H1 (cell line): ENCODE measurements at regions not wholly inside any gene's neighbourhood (a gene's known extent, or its start where the extent isn't known, plus 50 kb on each side); places are given as distances from the start of the nearest gene placed in this dataset.

ENCODE experiments used
- CTCF ChIA-PET: fragments of 300-600 bp; sonication (Branson Sonifier 250); formaldehyde crosslinking; loops from one replicate; lab custom pipeline; 2021; ENCODE audit not compliant: partially characterized antibody; lab: Charles Lee
- POLR2A ChIA-PET: fragments of 300-600 bp; sonication (Branson Sonifier 250); formaldehyde crosslinking; loops from one replicate; lab custom pipeline; 2021; ENCODE audit warnings: inconsistent platforms; ENCODE audit not compliant: partially characterized antibody; lab: Charles Lee
- DNase-seq, 2 experiments: peaks; one replicate each; pipeline versions ENCODE4 v3.0.0 to v3.0.0-alpha.2; 2010 to 2022; ENCODE audit warnings: low spot score in 2 of 2, low read depth in 1 of 2, mixed read lengths in 1 of 2
- FAIRE-seq: peaks from 2 replicates; lab custom pipeline; 2011; peaks lifted over from hg19 to GRCh38; lab: Jason Lieb, UNC
- H2AFZ ChIP-seq: 2 replicates; pipeline ENCODE4 v1.8.1; 2012; ENCODE audit warnings: low read length, inconsistent platforms
- H2AK5ac ChIP-seq: 2 replicates; pipeline ENCODE4 v1.6.1; 2013; ENCODE audit warnings: low read depth, low read length
- H2BK120ac ChIP-seq: replicated peaks from 2 replicates; pipeline ENCODE3; 2013; ENCODE audit warnings: low read depth, low read length, inconsistent platforms
- H2BK12ac ChIP-seq: 2 replicates; pipeline ENCODE4 v1.6.1; 2013; ENCODE audit warnings: low read depth, low read length
- H2BK15ac ChIP-seq: 2 replicates; pipeline ENCODE4 v1.6.1; 2013; ENCODE audit warnings: low read length
- H2BK20ac ChIP-seq: 2 replicates; pipeline ENCODE4 v1.6.1; 2013; ENCODE audit warnings: low read length
- H2BK5ac ChIP-seq: 2 replicates; pipeline ENCODE4 v1.6.1; 2013; ENCODE audit warnings: low read depth, low read length
- H3K14ac ChIP-seq: 2 replicates; pipeline ENCODE4 v1.6.1; 2013; ENCODE audit warnings: inconsistent platforms; ENCODE audit not compliant: insufficient read length
- H3K18ac ChIP-seq: 2 replicates; pipeline ENCODE4 v1.6.1; 2013; ENCODE audit warnings: low read length; ENCODE audit errors: extremely low read depth
- H3K23ac ChIP-seq: 2 replicates; pipeline ENCODE4 v1.6.1; 2013; ENCODE audit warnings: inconsistent platforms; ENCODE audit not compliant: insufficient read length
- H3K23me2 ChIP-seq: 2 replicates; pipeline ENCODE4 v1.6.1; 2013; ENCODE audit warnings: low read depth, low read length
- H3K27ac ChIP-seq: 2 replicates; pipeline ENCODE4 v1.6.1; 2011; ENCODE audit warnings: low read depth, low read length, inconsistent platforms
- H3K27me3 ChIP-seq, 4 experiments: replicated peaks in 1 of 4; 1 replicate in 1 of 4; 2 replicates in 3 of 4; pipeline versions ENCODE4 v1.6.1 to v1.8.1; 2011 to 2013; ENCODE audit warnings: low read length in 3 of 4, mild to moderate bottlenecking in 3 of 4, inconsistent platforms in 2 of 4, mixed read lengths in 2 of 4, moderate library complexity in 1 of 4; ENCODE audit not compliant: control insufficient read depth in 3 of 4, insufficient read depth in 3 of 4; ENCODE audit errors: extremely low read depth in 1 of 4
- H3K36me3 ChIP-seq, 4 experiments: 2 replicates each; pipeline versions ENCODE4 v1.6.1 to v1.8.1; 2011 to 2013; ENCODE audit warnings: mild to moderate bottlenecking in 4 of 4, low read length in 3 of 4, moderate library complexity in 2 of 4, control low read depth in 1 of 4, inconsistent platforms in 1 of 4; ENCODE audit not compliant: insufficient read depth in 4 of 4, control insufficient read depth in 2 of 4
- H3K4ac ChIP-seq: replicated peaks from 2 replicates; pipeline ENCODE3; 2013; ENCODE audit warnings: low read length, low read depth, mixed read lengths, inconsistent platforms; ENCODE audit not compliant: insufficient read length
- H3K4me1 ChIP-seq, 4 experiments: replicated peaks in 1 of 4; 1 replicate in 1 of 4; 2 replicates in 3 of 4; pipeline versions ENCODE4 v1.6.1 to v1.8.1; 2011 to 2013; ENCODE audit warnings: low read length in 3 of 4, inconsistent platforms in 2 of 4, mixed read lengths in 1 of 4; ENCODE audit not compliant: insufficient read depth in 4 of 4, control insufficient read depth in 3 of 4
- H3K4me2 ChIP-seq, 2 experiments: 2 replicates each; pipeline versions ENCODE4 v1.6.1 to v1.8.1; 2011 to 2013; ENCODE audit warnings: low read depth in 2 of 2, low read length in 2 of 2, control low read depth in 1 of 2, inconsistent platforms in 1 of 2, mild to moderate bottlenecking in 1 of 2; ENCODE audit not compliant: insufficient read depth in 1 of 2
- H3K4me3 ChIP-seq, 4 experiments: fragments of 200-600, 300-600 bp in 1 of 4; sonication (generic), shearing (Covaris generic), sonication (Bioruptor Twin) in 1 of 4; 2 replicates each; pipeline versions ENCODE4 v1.5.1 to v1.8.1; 2011 to 2016; ENCODE audit warnings: low read length in 4 of 4, low read depth in 3 of 4, control low read depth in 2 of 4, inconsistent platforms in 2 of 4, mild to moderate bottlenecking in 2 of 4, mixed read lengths in 1 of 4, moderate library complexity in 1 of 4; ENCODE audit not compliant: insufficient read depth in 2 of 4; ENCODE audit errors: extremely low read depth in 1 of 4
- H3K56ac ChIP-seq: replicated peaks from 2 replicates; pipeline ENCODE3; 2013; ENCODE audit warnings: low read depth, mild to moderate bottlenecking, mixed read lengths, low read length, inconsistent platforms; ENCODE audit not compliant: insufficient read length
- H3K79me1 ChIP-seq: 2 replicates; pipeline ENCODE4 v1.6.1; 2013; ENCODE audit warnings: low read depth, low read length, control low read depth
- H3K79me2 ChIP-seq, 2 experiments: 2 replicates each; pipeline versions ENCODE4 v1.6.1 to v1.8.1; 2012 to 2013; ENCODE audit warnings: low read length in 2 of 2, mild to moderate bottlenecking in 2 of 2, inconsistent platforms in 1 of 2; ENCODE audit not compliant: insufficient read depth in 2 of 2, control insufficient read depth in 1 of 2
- H3K9ac ChIP-seq, 4 experiments: replicated peaks in 1 of 4; 1 replicate in 1 of 4; 2 replicates in 3 of 4; pipeline versions ENCODE4 v1.6.1 to v1.8.1; 2011 to 2013; ENCODE audit warnings: low read depth in 3 of 4, low read length in 3 of 4, control low read depth in 2 of 4, mild to moderate bottlenecking in 2 of 4, moderate library complexity in 2 of 4, inconsistent platforms in 1 of 4; ENCODE audit errors: extremely low read depth in 1 of 4
- H3K9me3 ChIP-seq, 2 experiments: 2 replicates each; pipeline versions ENCODE4 v1.6.1 to v1.8.1; 2012 to 2013; ENCODE audit warnings: mild to moderate bottlenecking in 2 of 2, moderate library complexity in 2 of 2, control low read depth in 1 of 2, inconsistent platforms in 1 of 2, low read depth in 1 of 2, low read length in 1 of 2, mixed read lengths in 1 of 2; ENCODE audit not compliant: insufficient read depth in 2 of 2
- H4K20me1 ChIP-seq, 2 experiments: replicated peaks in 1 of 2; 2 replicates each; pipeline versions ENCODE3 to v1.8.1; 2011 to 2013; ENCODE audit warnings: inconsistent platforms in 2 of 2, low read length in 2 of 2, mild to moderate bottlenecking in 1 of 2; ENCODE audit not compliant: insufficient read depth in 2 of 2, control insufficient read depth in 1 of 2
- H4K5ac ChIP-seq: 2 replicates; pipeline ENCODE4 v1.6.1; 2013; ENCODE audit warnings: low read length, low read depth, mixed read lengths, inconsistent platforms; ENCODE audit not compliant: insufficient read length
- H4K8ac ChIP-seq: 2 replicates; pipeline ENCODE4 v1.8.0; 2013; ENCODE audit warnings: mild to moderate bottlenecking, moderate library complexity, low read length, inconsistent platforms; ENCODE audit not compliant: insufficient read depth; ENCODE audit errors: extremely low read depth
- H4K91ac ChIP-seq: replicated peaks from 2 replicates; pipeline ENCODE3; 2013; ENCODE audit warnings: low read length, mixed read lengths, inconsistent platforms; ENCODE audit not compliant: insufficient read length
- BCL11A ChIP-seq, 2 experiments: IDR thresholded peaks; one replicate each; pipeline ENCODE4 v1.6.1; 2011; ENCODE audit warnings: low read depth in 2 of 2, low read length in 2 of 2, mild to moderate bottlenecking in 2 of 2
- CHD1 ChIP-seq: IDR thresholded peaks from 2 replicates; pipeline ENCODE4 v1.6.1; 2012; ENCODE audit warnings: low read depth, low read length, improper control_type of control experiment
- CREB1 ChIP-seq: IDR thresholded peaks from 2 replicates; pipeline ENCODE4 v1.6.1; 2012; ENCODE audit warnings: inconsistent platforms
- CTBP2 ChIP-seq: IDR thresholded peaks from 2 replicates; pipeline ENCODE4 v1.7.0; 2011; ENCODE audit warnings: borderline replicate concordance, mild to moderate bottlenecking, moderate library complexity, mixed read lengths, low read length; ENCODE audit not compliant: insufficient read depth, insufficient read length
- GABPA ChIP-seq: IDR thresholded peaks from 2 replicates; pipeline ENCODE4 v1.6.1; 2011; ENCODE audit warnings: mild to moderate bottlenecking, low read length, moderate library complexity, borderline replicate concordance; ENCODE audit not compliant: insufficient read depth
- HDAC2 ChIP-seq, 2 experiments: fragments of 300-600 bp in 1 of 2; sonication (generic) in 1 of 2; IDR thresholded peaks; 2 replicates each; pipeline ENCODE4 v1.6.1; 2011 to 2012; ENCODE audit warnings: low read depth in 2 of 2, low read length in 2 of 2, mild to moderate bottlenecking in 2 of 2, moderate library complexity in 2 of 2, borderline replicate concordance in 1 of 2, inconsistent platforms in 1 of 2
- KDM1A ChIP-seq: fragments of 200-600, 300-600 bp; sonication (generic); IDR thresholded peaks from 2 replicates; pipeline ENCODE4 v1.7.1; 2016; ENCODE audit warnings: mild to moderate bottlenecking, low read length, borderline replicate concordance
- KDM5A ChIP-seq: fragments of 200-600 bp; IDR thresholded peaks from 2 replicates; pipeline ENCODE4 v1.7.1; 2012; ENCODE audit warnings: mild to moderate bottlenecking, low read length, inconsistent platforms, mixed read lengths
- MAFK ChIP-seq: IDR thresholded peaks from 2 replicates; pipeline ENCODE4 v1.6.1; 2012; ENCODE audit warnings: low read depth, mild to moderate bottlenecking, improper control_type of control experiment, low read length
- POLR2A ChIP-seq, 2 experiments: IDR thresholded peaks; 1 replicate in 1 of 2; 2 replicates in 1 of 2; pipeline ENCODE4 v1.6.1; 2011; ENCODE audit warnings: low read depth in 2 of 2, low read length in 2 of 2, mild to moderate bottlenecking in 2 of 2; ENCODE audit errors: control extremely low read depth in 1 of 2
- RFX5 ChIP-seq: IDR thresholded peaks from 2 replicates; pipeline ENCODE4 v1.6.1; 2011; ENCODE audit warnings: low read depth, low read length, improper control_type of control experiment, borderline replicate concordance
- SIX5 ChIP-seq: IDR thresholded peaks from 2 replicates; pipeline ENCODE4 v1.6.1; 2011; ENCODE audit warnings: mild to moderate bottlenecking, low read depth, low read length
- SP1 ChIP-seq: IDR thresholded peaks from 2 replicates; pipeline ENCODE4 v1.6.1; 2011; ENCODE audit warnings: low read depth, low read length
- SUZ12 ChIP-seq: fragments of 200-600 bp; sonication (generic); IDR thresholded peaks from 2 replicates; pipeline ENCODE4 v1.6.1; 2012; ENCODE audit warnings: mild to moderate bottlenecking, inconsistent platforms, low read length, moderate library complexity, mixed read lengths
- TAF1 ChIP-seq: IDR thresholded peaks from 2 replicates; pipeline ENCODE4 v1.6.1; 2011; ENCODE audit warnings: mild to moderate bottlenecking, low read depth, low read length
- TBP ChIP-seq: IDR thresholded peaks from 2 replicates; pipeline ENCODE4 v1.6.1; 2011; ENCODE audit warnings: low read depth, low read length, improper control_type of control experiment
- WGBS, 2 experiments: shearing (Covaris generic) in 1 of 2; methylation state at CpG; one replicate each; pipeline versions ENCODE4 v1.1.6 to v1.1.7; 2013 to 2015; ENCODE audit warnings: low lambda C conversion rate in 2 of 2, mixed read lengths in 2 of 2, inconsistent platforms in 1 of 2, low coverage in 1 of 2, missing lambda C conversion rate in 1 of 2; ENCODE audit not compliant: insufficient replicate concordance in 2 of 2, insufficient coverage in 1 of 2, insufficient read length in 1 of 2; ENCODE audit errors: extremely low coverage in 1 of 2, missing lambda C conversion rate in 1 of 2; 5-methylcytosine and 5-hydroxymethylcytosine counted together

- FAIRE-seq (no peak), DNase-seq (no peak)
- no peak overlapping the region for H3K4me3 ChIP-seq
- no peak overlapping the region for H2BK20ac ChIP-seq
- no peak overlapping the region for H3K23ac ChIP-seq
- H3K4me1 ChIP-seq: no peaks in the 10 kb centered on the region
- WGBS, 2 experiments: 93% methylated on average over 10 of the region's 10 CpGs; no CpG with 5 or more reads in 1 of the 2 experiments
- H3K4me2 ChIP-seq: no peak overlapping the region
- no peak overlapping the region for H3K4ac ChIP-seq
- H4K20me1 ChIP-seq: no peaks in the 10 kb centered on the region
- POLR2A ChIA-PET: no interaction called here
- no peak overlapping the region for H3K9ac ChIP-seq
- no peak overlapping the region for H3K18ac ChIP-seq
- H4K91ac ChIP-seq: no peak overlapping the region
- H2BK120ac ChIP-seq: no peak overlapping the region
- no peaks in the 10 kb centered on the region for H3K23me2 ChIP-seq
- H2BK15ac ChIP-seq: no peak overlapping the region
- CTCF ChIA-PET: interaction anchor here (1.4 to 1.5 kb wide), 2 partner anchors 14 to 111 kb away, joined by 4 read pairs; no protein-coding TSS in a partner anchor
- no peak overlapping the region for H2AK5ac ChIP-seq
- H4K8ac ChIP-seq: no peak overlapping the region
- peaks cover 2 to 8% of the 10 kb centered on the region in 2 experiments; a peak in 2 of 4 replicates for H3K9me3 ChIP-seq
- H3K27me3 ChIP-seq: no peaks in the 10 kb centered on the region; a peak in 1 of 7 replicates
- H2BK12ac ChIP-seq: no peak overlapping the region
- no peak overlapping the region for H3K56ac ChIP-seq
- no peak overlapping the region for H2BK5ac ChIP-seq
- no peak overlapping the region for H3K27ac ChIP-seq
- H3K79me2 ChIP-seq: no peaks in the 10 kb centered on the region
- H4K5ac ChIP-seq: no peak overlapping the region
- no peaks in the 10 kb centered on the region for H3K36me3 ChIP-seq
- peak overlapping the region; percentile 86; the same call in 1 of the 2 replicates for H2AFZ ChIP-seq
- no peaks in the 10 kb centered on the region for H3K79me1 ChIP-seq
- no peak overlapping the region for H3K14ac ChIP-seq
- no peak for TF ChIP-seq SIX5
- no peak for TF ChIP-seq TBP
- TF ChIP-seq RFX5: no peak
- TF ChIP-seq KDM1A: no peak
- TF ChIP-seq CTBP2: no peak
- TF ChIP-seq HDAC2 (IDR thresholded peaks at IDR 0.05; ENCODE audit: borderline replicate concordance in 1 of 2, low read depth in 2 of 2, low read length in 2 of 2): no peak
- TF ChIP-seq MAFK: no peak
- no peak for TF ChIP-seq KDM5A
- TF ChIP-seq SUZ12: no peak
- no peak for TF ChIP-seq GABPA
- TF ChIP-seq TAF1: no peak
- TF ChIP-seq CREB1: no peak
- no peak for TF ChIP-seq CHD1
- no peak for TF ChIP-seq BCL11A (IDR thresholded peaks at IDR 0.05; ENCODE audit: low read depth in 2 of 2, low read length in 2 of 2)
- no peak for TF ChIP-seq POLR2A (IDR thresholded peaks at IDR 0.05; ENCODE audit: control extremely low read depth in 1 of 2, low read depth in 2 of 2, low read length in 2 of 2)
- TF ChIP-seq SP1: no peak
Measured at GRCh38 chr3:32621466-32621865, 50.8 kb upstream of the DYNC1LI1 start.
